Breast epithelium (tissue), 3 donors: ENCODE measurements at regions not wholly inside any gene's neighbourhood (a gene's known extent, or its start where the extent isn't known, plus 50 kb on each side); places are given as distances from the start of the nearest gene placed in this dataset.

Experiments
- POLR2A ChIP-seq: fragments of 450-650 bp; IDR thresholded peaks from one replicate; pipeline ENCODE4 v1.6.1; 2016; ENCODE audit warnings: antibody characterized with exemption, mild to moderate bottlenecking, moderate library complexity
- POLR2AphosphoS5 ChIP-seq, 3 donors: sonication (generic); formaldehyde crosslinking; IDR thresholded peaks; one replicate each; pipeline ENCODE4 v1.6.1; 2017; ENCODE audit warnings: antibody characterized with exemption in 3 of 3
- TF ChIP-seq, protein P1 (sequence below), 3 donors: fragments of 450-650 bp; IDR thresholded peaks; one replicate each; pipeline ENCODE4 v1.5.1; 2016 to 2017; ENCODE audit warnings: antibody characterized with exemption in 3 of 3, mild to moderate bottlenecking in 3 of 3, moderate library complexity in 3 of 3

DNA sequence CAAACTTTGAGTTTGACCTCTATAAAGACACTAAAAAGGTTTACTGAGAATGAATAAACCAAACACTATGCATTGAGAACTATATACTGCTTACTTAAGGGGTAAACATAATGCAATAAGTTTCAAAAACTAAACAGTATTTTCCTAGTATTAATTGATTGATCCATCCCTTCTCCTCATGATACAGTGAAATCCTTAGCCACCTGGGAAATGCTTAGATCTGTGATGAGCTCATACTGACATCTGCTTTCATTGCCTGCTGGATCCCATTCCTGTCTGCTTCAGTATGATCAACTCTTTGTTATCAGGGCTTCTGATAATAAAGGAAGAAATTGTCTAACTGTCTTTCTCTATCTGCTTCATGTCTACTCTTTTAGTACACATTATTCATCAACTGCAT is 74.9 kb upstream of the UBE2E3 start:
- TF ChIP-seq POLR2A, result no peak
- TF ChIP-seq, protein P1, sequence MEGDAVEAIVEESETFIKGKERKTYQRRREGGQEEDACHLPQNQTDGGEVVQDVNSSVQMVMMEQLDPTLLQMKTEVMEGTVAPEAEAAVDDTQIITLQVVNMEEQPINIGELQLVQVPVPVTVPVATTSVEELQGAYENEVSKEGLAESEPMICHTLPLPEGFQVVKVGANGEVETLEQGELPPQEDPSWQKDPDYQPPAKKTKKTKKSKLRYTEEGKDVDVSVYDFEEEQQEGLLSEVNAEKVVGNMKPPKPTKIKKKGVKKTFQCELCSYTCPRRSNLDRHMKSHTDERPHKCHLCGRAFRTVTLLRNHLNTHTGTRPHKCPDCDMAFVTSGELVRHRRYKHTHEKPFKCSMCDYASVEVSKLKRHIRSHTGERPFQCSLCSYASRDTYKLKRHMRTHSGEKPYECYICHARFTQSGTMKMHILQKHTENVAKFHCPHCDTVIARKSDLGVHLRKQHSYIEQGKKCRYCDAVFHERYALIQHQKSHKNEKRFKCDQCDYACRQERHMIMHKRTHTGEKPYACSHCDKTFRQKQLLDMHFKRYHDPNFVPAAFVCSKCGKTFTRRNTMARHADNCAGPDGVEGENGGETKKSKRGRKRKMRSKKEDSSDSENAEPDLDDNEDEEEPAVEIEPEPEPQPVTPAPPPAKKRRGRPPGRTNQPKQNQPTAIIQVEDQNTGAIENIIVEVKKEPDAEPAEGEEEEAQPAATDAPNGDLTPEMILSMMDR (IDR thresholded peaks at IDR 0.05), result no peak
- TF ChIP-seq POLR2AphosphoS5 (IDR thresholded peaks at IDR 0.05), result no peak
